GM23338 (cell line): ENCODE measurements at regions not wholly inside any gene's neighbourhood (a gene's known extent, or its start where the extent isn't known, plus 50 kb on each side); places are given as distances from the start of the nearest gene placed in this dataset.

Experiments used
- ATAC-seq: fragments of 200-7000 bp; cut with Tn5 transposase; 3 replicates; pipeline ENCODE4 v1.9.1; 2020
- DNase-seq: peaks from one replicate; pipeline ENCODE4 v3.0.0-alpha.2; 2015; ENCODE audit warnings: low spot score
- H2AFZ ChIP-seq: fragments of 200-600 bp; sonication (generic); 2 replicates; pipeline ENCODE4 v1.8.0; 2016; ENCODE audit warnings: antibody characterized with exemption, mild to moderate bottlenecking, moderate library complexity
- H3F3A ChIP-seq: fragments of 200-600 bp; sonication (generic); replicated peaks from 2 replicates; pipeline ENCODE4 v1.8.0; 2017; ENCODE audit warnings: antibody characterized with exemption, mixed run types, low read depth
- H3K27ac ChIP-seq: fragments of 200-600 bp; sonication (generic); 2 replicates; pipeline ENCODE4 v1.6.1; 2016; ENCODE audit warnings: low read depth
- H3K27me3 ChIP-seq: fragments of 200-600 bp; sonication (generic); 2 replicates; pipeline ENCODE4 v1.8.0; 2016; ENCODE audit warnings: mild to moderate bottlenecking, mixed run types, moderate library complexity; ENCODE audit not compliant: insufficient read depth
- H3K36me3 ChIP-seq: fragments of 200-600 bp; sonication (generic); 2 replicates; pipeline ENCODE4 v1.8.0; 2016; ENCODE audit warnings: mild to moderate bottlenecking; ENCODE audit not compliant: insufficient read depth
- H3K4me1 ChIP-seq: fragments of 200-600 bp; sonication (generic); 2 replicates; pipeline ENCODE4 v1.8.0; 2016; ENCODE audit warnings: mild to moderate bottlenecking, moderate library complexity; ENCODE audit not compliant: insufficient read depth
- H3K4me2 ChIP-seq: fragments of 200-600 bp; sonication (generic); 2 replicates; pipeline ENCODE4 v1.7.1; 2017; ENCODE audit warnings: mixed run types
- H3K4me3 ChIP-seq: fragments of 200-600 bp; sonication (generic); 2 replicates; pipeline ENCODE4 v1.6.1; 2016; ENCODE audit warnings: mixed run types
- H3K79me2 ChIP-seq: fragments of 200-600 bp; sonication (generic); replicated peaks from 2 replicates; pipeline ENCODE4 v1.8.0; 2017; ENCODE audit warnings: mild to moderate bottlenecking; ENCODE audit not compliant: insufficient read depth
- H3K9me2 ChIP-seq: fragments of 200-600 bp; sonication (generic); 2 replicates; pipeline ENCODE4 v1.8.0; 2017; ENCODE audit not compliant: insufficient read depth
- H4K20me1 ChIP-seq: fragments of 200-600 bp; sonication (generic); replicated peaks from 2 replicates; pipeline ENCODE4 v1.8.0; 2017; ENCODE audit warnings: mild to moderate bottlenecking; ENCODE audit not compliant: insufficient read depth
- H3K27ac Mint-ChIP-seq: 2 replicates; pipeline ENCODE4 v1.8.0; 2020; ENCODE audit warnings: inconsistent platforms, mild to moderate bottlenecking, moderate library complexity, mixed read lengths
- H3K27me3 Mint-ChIP-seq: 3 replicates; pipeline ENCODE4 v1.8.0; 2022; ENCODE audit warnings: low read depth, mild to moderate bottlenecking, moderate library complexity, mixed read lengths, inconsistent platforms; ENCODE audit not compliant: insufficient read depth, poor library complexity
- H3K36me3 Mint-ChIP-seq: 3 replicates; pipeline ENCODE4 v1.8.0; 2021; ENCODE audit warnings: low read depth, mild to moderate bottlenecking, inconsistent platforms, moderate library complexity, mixed read lengths
- H3K4me1 Mint-ChIP-seq: 3 replicates; pipeline ENCODE4 v1.8.0; 2020; ENCODE audit warnings: mild to moderate bottlenecking, inconsistent platforms, mixed read lengths
- H3K4me3 Mint-ChIP-seq: 3 replicates; pipeline ENCODE4 v1.8.0; 2021; ENCODE audit warnings: moderate library complexity, mild to moderate bottlenecking, inconsistent platforms, mixed read lengths
- H3K9me3 Mint-ChIP-seq: 3 replicates; pipeline ENCODE4 v1.8.0; 2020; ENCODE audit warnings: moderate library complexity, mild to moderate bottlenecking, inconsistent platforms, mixed read lengths
- CREB1 ChIP-seq: fragments of 250-450 bp; sonication (Bioruptor Pico); IDR thresholded peaks from 2 replicates; pipeline ENCODE4 v1.5.0; 2020; ENCODE audit warnings: low read depth, mild to moderate bottlenecking, moderate library complexity
- CTCF ChIP-seq, 2 experiments: fragments of 200-600 bp in 1 of 2; sonication (generic) in 1 of 2; conservative IDR thresholded peaks; 2 replicates each; pipeline versions ENCODE4 v1.5.1 to v1.6.1; 2016 to 2017; ENCODE audit warnings: antibody characterized with exemption in 2 of 2, low read depth in 2 of 2, mild to moderate bottlenecking in 2 of 2, moderate library complexity in 1 of 2
- EZH2 ChIP-seq: fragments of 200-600 bp; sonication (generic); IDR thresholded peaks from one replicate; pipeline ENCODE4 v1.8.0; 2017; ENCODE audit warnings: antibody characterized with exemption, mild to moderate bottlenecking, low read depth; ENCODE audit not compliant: unreplicated experiment
- EZH2phosphoT487 ChIP-seq: fragments of 200-600 bp; sonication (generic); IDR thresholded peaks from one replicate; pipeline ENCODE4 v1.8.1; 2018; ENCODE audit warnings: antibody characterized with exemption; ENCODE audit not compliant: unreplicated experiment
- JUNB ChIP-seq: IDR thresholded peaks from one replicate; pipeline ENCODE4 v1.6.1; 2016; ENCODE audit warnings: antibody characterized with exemption; ENCODE audit not compliant: unreplicated experiment
- NANOG ChIP-seq: IDR thresholded peaks from 2 replicates; pipeline ENCODE4 v1.6.1; 2016; ENCODE audit warnings: antibody characterized with exemption, borderline replicate concordance
- POLR2AphosphoS5 ChIP-seq: IDR thresholded peaks from 2 replicates; pipeline ENCODE4 v1.6.1; 2016; ENCODE audit warnings: antibody characterized with exemption, low read depth
- REST ChIP-seq: IDR thresholded peaks from one replicate; pipeline ENCODE4 v1.6.1; 2018; ENCODE audit warnings: antibody characterized with exemption; ENCODE audit not compliant: unreplicated experiment
- STAT1 ChIP-seq: IDR thresholded peaks from one replicate; pipeline ENCODE4 v1.6.1; 2016; ENCODE audit warnings: antibody characterized with exemption; ENCODE audit not compliant: unreplicated experiment
- ZNF114 ChIP-seq: fragments of 250-450 bp; sonication (Bioruptor Pico); IDR thresholded peaks from 2 replicates; pipeline ENCODE4 v1.5.0; 2020; ENCODE audit warnings: mild to moderate bottlenecking, moderate library complexity
- ZNF331 ChIP-seq: fragments of 250-450 bp; sonication (Bioruptor Pico); IDR thresholded peaks from 2 replicates; pipeline ENCODE4 v1.5.0; 2020; ENCODE audit warnings: low read depth, mild to moderate bottlenecking, moderate library complexity
- TF ChIP-seq, protein P1 (sequence below): fragments of 250-450 bp; sonication (Bioruptor Pico); IDR thresholded peaks from 2 replicates; pipeline ENCODE4 v1.5.0; 2020; ENCODE audit warnings: mild to moderate bottlenecking, moderate library complexity
- TF ChIP-seq, protein P2 (sequence below): IDR thresholded peaks from 2 replicates; pipeline ENCODE4 v1.6.1; 2016; ENCODE audit warnings: antibody characterized with exemption

DNA sequence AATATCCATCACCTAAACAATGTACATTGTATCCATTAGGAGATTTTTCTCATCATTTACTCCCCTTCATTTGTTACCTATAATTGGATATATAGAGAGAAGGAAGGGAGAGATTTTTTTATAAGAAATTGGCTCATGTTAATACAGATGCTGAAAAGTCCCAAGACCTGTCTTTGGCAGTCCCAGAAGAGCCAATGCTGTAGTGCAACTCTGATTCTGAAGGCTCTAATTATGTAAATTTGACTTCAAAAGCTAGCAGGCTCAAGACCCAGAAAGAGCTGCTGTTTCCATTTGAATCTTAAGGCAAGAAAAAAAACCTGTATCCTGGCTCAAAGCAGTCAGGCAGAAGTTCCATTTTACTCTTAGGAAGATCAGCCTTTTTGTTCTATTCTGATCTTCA, 1245.5 kb upstream of the FAM98A start:
- Histone ChIP-seq H3K27ac (no peak overlapping the region), H3K79me2 (no peaks in the 10 kb centered on the region), H3K4me2 (no peak overlapping the region), H2AFZ (no peak overlapping the region), H4K20me1 (no peaks in the 10 kb centered on the region), H3K4me1 (peaks cover 14% of the 10 kb centered on the region), H3K4me3 (no peak overlapping the region), H3K27me3 (no peaks in the 10 kb centered on the region), H3K9me2 (peaks cover 4% of the 10 kb centered on the region; the same call in 1 of the 2 replicates), H3F3A (no peaks in the 10 kb centered on the region), H3K36me3 (no peaks in the 10 kb centered on the region)
- peaks cover 14% of the 10 kb centered on the region; the same call in 2 of the 3 replicates for H3K4me1 Mint-ChIP-seq
- no peaks in the 10 kb centered on the region for H3K9me3 Mint-ChIP-seq
- H3K36me3 Mint-ChIP-seq, result no peaks in the 10 kb centered on the region
- TF ChIP-seq, protein P1, sequence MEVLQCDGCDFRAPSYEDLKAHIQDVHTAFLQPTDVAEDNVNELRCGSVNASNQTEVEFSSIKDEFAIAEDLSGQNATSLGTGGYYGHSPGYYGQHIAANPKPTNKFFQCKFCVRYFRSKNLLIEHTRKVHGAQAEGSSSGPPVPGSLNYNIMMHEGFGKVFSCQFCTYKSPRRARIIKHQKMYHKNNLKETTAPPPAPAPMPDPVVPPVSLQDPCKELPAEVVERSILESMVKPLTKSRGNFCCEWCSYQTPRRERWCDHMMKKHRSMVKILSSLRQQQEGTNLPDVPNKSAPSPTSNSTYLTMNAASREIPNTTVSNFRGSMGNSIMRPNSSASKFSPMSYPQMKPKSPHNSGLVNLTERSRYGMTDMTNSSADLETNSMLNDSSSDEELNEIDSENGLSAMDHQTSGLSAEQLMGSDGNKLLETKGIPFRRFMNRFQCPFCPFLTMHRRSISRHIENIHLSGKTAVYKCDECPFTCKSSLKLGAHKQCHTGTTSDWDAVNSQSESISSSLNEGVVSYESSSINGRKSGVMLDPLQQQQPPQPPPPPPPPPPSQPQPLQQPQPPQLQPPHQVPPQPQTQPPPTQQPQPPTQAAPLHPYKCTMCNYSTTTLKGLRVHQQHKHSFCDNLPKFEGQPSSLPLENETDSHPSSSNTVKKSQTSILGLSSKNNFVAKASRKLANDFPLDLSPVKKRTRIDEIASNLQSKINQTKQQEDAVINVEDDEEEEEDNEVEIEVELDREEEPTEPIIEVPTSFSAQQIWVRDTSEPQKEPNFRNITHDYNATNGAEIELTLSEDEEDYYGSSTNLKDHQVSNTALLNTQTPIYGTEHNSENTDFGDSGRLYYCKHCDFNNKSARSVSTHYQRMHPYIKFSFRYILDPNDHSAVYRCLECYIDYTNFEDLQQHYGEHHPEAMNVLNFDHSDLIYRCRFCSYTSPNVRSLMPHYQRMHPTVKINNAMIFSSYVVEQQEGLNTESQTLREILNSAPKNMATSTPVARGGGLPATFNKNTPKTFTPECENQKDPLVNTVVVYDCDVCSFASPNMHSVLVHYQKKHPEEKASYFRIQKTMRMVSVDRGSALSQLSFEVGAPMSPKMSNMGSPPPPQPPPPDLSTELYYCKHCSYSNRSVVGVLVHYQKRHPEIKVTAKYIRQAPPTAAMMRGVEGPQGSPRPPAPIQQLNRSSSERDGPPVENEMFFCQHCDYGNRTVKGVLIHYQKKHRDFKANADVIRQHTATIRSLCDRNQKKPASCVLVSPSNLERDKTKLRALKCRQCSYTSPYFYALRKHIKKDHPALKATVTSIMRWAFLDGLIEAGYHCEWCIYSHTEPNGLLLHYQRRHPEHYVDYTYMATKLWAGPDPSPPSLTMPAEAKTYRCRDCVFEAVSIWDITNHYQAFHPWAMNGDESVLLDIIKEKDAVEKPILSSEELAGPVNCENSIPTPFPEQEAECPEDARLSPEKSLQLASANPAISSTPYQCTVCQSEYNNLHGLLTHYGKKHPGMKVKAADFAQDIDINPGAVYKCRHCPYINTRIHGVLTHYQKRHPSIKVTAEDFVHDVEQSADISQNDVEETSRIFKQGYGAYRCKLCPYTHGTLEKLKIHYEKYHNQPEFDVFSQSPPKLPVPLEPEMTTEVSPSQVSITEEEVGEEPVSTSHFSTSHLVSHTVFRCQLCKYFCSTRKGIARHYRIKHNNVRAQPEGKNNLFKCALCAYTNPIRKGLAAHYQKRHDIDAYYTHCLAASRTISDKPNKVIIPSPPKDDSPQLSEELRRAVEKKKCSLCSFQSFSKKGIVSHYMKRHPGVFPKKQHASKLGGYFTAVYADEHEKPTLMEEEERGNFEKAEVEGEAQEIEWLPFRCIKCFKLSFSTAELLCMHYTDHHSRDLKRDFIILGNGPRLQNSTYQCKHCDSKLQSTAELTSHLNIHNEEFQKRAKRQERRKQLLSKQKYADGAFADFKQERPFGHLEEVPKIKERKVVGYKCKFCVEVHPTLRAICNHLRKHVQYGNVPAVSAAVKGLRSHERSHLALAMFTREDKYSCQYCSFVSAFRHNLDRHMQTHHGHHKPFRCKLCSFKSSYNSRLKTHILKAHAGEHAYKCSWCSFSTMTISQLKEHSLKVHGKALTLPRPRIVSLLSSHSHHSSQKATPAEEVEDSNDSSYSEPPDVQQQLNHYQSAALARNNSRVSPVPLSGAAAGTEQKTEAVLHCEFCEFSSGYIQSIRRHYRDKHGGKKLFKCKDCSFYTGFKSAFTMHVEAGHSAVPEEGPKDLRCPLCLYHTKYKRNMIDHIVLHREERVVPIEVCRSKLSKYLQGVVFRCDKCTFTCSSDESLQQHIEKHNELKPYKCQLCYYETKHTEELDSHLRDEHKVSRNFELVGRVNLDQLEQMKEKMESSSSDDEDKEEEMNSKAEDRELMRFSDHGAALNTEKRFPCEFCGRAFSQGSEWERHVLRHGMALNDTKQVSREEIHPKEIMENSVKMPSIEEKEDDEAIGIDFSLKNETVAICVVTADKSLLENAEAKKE (CRISPR knock-in tag), result no peak
- no peak for TF ChIP-seq JUNB
- TF ChIP-seq EZH2phosphoT487, result no peak
- TF ChIP-seq NANOG, result no peak
- no peak for TF ChIP-seq CTCF (conservative IDR thresholded peaks at IDR 0.05; ENCODE audit: low read depth in 2 of 2)
- TF ChIP-seq ZNF114, result no peak
- TF ChIP-seq POLR2AphosphoS5, result no peak
- no peak for TF ChIP-seq ZNF331 (CRISPR knock-in tag)
- no peak for TF ChIP-seq EZH2
- no peak for TF ChIP-seq STAT1
- no peak for TF ChIP-seq REST
- no peak for TF ChIP-seq CREB1 (CRISPR knock-in tag)
- TF ChIP-seq, protein P2, sequence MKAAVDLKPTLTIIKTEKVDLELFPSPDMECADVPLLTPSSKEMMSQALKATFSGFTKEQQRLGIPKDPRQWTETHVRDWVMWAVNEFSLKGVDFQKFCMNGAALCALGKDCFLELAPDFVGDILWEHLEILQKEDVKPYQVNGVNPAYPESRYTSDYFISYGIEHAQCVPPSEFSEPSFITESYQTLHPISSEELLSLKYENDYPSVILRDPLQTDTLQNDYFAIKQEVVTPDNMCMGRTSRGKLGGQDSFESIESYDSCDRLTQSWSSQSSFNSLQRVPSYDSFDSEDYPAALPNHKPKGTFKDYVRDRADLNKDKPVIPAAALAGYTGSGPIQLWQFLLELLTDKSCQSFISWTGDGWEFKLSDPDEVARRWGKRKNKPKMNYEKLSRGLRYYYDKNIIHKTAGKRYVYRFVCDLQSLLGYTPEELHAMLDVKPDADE, result no peak
- DNase-seq (peak; percentile 1), ATAC-seq (no peak)
- H3K27ac Mint-ChIP-seq, result no peak overlapping the region
- no peaks in the 10 kb centered on the region for H3K27me3 Mint-ChIP-seq
- no peak overlapping the region for H3K4me3 Mint-ChIP-seq
